GM12878 (cell line): ENCODE measurements at regions not wholly inside any gene's neighbourhood (a gene's known extent, or its start where the extent isn't known, plus 50 kb on each side); places are given as distances from the start of the nearest gene placed in this dataset.

ENCODE experiments used
- ATAC-seq: fragments of 200-7000 bp; cut with Tn5 transposase; 3 replicates; pipeline ENCODE4 v1.9.1; 2020; ENCODE audit warnings: mild to moderate bottlenecking, moderate library complexity
- BruUV-seq: library from RNA; stranded (reverse); fragments of 400-500 nt; replicated peaks from 2 replicates; lab custom pipeline; 2021; lab: Mats Ljungman, UMichigan
- CTCF ChIA-PET: fragments of 300-600 bp; sonication (Branson Sonifier 250); formaldehyde crosslinking; extraction: SDS; loops from one replicate; lab custom pipeline; 2021; ENCODE audit warnings: inconsistent platforms; lab: Yijun Ruan, JAX
- POLR2A ChIA-PET: fragments of 350-600 bp; formaldehyde crosslinking; extraction: SDS; loops from one replicate; lab custom pipeline; 2021; ENCODE audit warnings: inconsistent platforms; lab: Charles Lee
- RAD21 ChIA-PET: fragments of 300-600 bp; sonication (Branson Sonifier 250); formaldehyde crosslinking; loops from one replicate; lab custom pipeline; 2023; ENCODE audit warnings: antibody characterized with exemption; ENCODE audit not compliant: unreplicated experiment; lab: Charles Lee
- SMC1A ChIA-PET: fragments of 300-600 bp; sonication (Branson Sonifier 250); formaldehyde crosslinking; loops from one replicate; lab custom pipeline; 2023; ENCODE audit not compliant: unreplicated experiment, uncharacterized antibody; lab: Charles Lee
- DNase-seq: peaks from one replicate; pipeline ENCODE4 v3.0.0-alpha.2; 2011; ENCODE audit warnings: low read depth, low spot score
- FAIRE-seq: peaks from 3 replicates; lab custom pipeline; 2011; peaks lifted over from hg19 to GRCh38; lab: Jason Lieb, UNC
- H2AFZ ChIP-seq: 2 replicates; pipeline ENCODE4 v1.6.0; 2011; ENCODE audit warnings: low read depth, low read length, control low read depth; ENCODE audit not compliant: control insufficient read depth
- H3K27ac ChIP-seq: 2 replicates; pipeline ENCODE4 v1.5.1; 2011; ENCODE audit warnings: control low read depth; ENCODE audit not compliant: control insufficient read depth, insufficient read depth
- H3K27me3 ChIP-seq, 2 experiments: replicated peaks in 1 of 2; 2 replicates each; pipeline versions ENCODE4 v1.6.0 to v1.6.1; 2011; ENCODE audit warnings: low read length in 1 of 2; ENCODE audit not compliant: control insufficient read depth in 2 of 2, insufficient read depth in 2 of 2
- H3K36me3 ChIP-seq, 2 experiments: 2 replicates each; pipeline ENCODE4 v1.5.1; 2011; ENCODE audit warnings: low read length in 1 of 2; ENCODE audit not compliant: control insufficient read depth in 2 of 2, insufficient read depth in 2 of 2
- H3K4me1 ChIP-seq: 2 replicates; pipeline ENCODE4 v1.6.1; 2011; ENCODE audit warnings: mild to moderate bottlenecking, low read length, moderate library complexity, mixed read lengths; ENCODE audit not compliant: control insufficient read depth, insufficient read depth
- H3K4me2 ChIP-seq: 2 replicates; pipeline ENCODE4 v1.6.0; 2011; ENCODE audit warnings: control low read depth; ENCODE audit not compliant: control insufficient read depth, insufficient read depth
- H3K4me3 ChIP-seq: fragments of 200-600 bp; sonication (generic); 2 replicates; pipeline ENCODE4 v1.5.1; 2016
- H3K79me2 ChIP-seq: 2 replicates; pipeline ENCODE4 v1.6.0; 2011; ENCODE audit warnings: low read length; ENCODE audit not compliant: control insufficient read depth, insufficient read depth
- H3K9ac ChIP-seq: 2 replicates; pipeline ENCODE4 v1.8.0; 2011; ENCODE audit warnings: low read length, control low read depth, mixed read lengths; ENCODE audit not compliant: control insufficient read depth, insufficient read depth
- H3K9me3 ChIP-seq: replicated peaks from 3 replicates; pipeline ENCODE4 v1.5.1; 2011; ENCODE audit warnings: mild to moderate bottlenecking, low read length; ENCODE audit not compliant: control insufficient read depth, insufficient read depth
- H4K20me1 ChIP-seq: 2 replicates; pipeline ENCODE4 v1.6.0; 2011; ENCODE audit not compliant: control insufficient read depth, insufficient read depth
- BACH1 ChIP-seq: fragments of 450-650 bp; IDR thresholded peaks from 2 replicates; pipeline ENCODE4 v1.6.1; 2017; ENCODE audit warnings: mild to moderate bottlenecking, borderline replicate concordance
- CBX3 ChIP-seq: fragments of 200-600 bp; sonication (generic); IDR thresholded peaks from 2 replicates; pipeline ENCODE4 v1.6.1; 2016; ENCODE audit warnings: low read depth, borderline replicate concordance
- HCFC1 ChIP-seq: fragments of 150-350 bp; IDR thresholded peaks from 2 replicates; pipeline ENCODE4 v1.6.1; 2014; ENCODE audit warnings: low read length
- HDGF ChIP-seq: fragments of 450-650 bp; IDR thresholded peaks from 2 replicates; pipeline ENCODE4 v1.6.1; 2016; ENCODE audit warnings: antibody characterized with exemption
- KLF5 ChIP-seq: fragments of 450-650 bp; IDR thresholded peaks from 2 replicates; pipeline ENCODE4 v1.6.1; 2014; ENCODE audit warnings: mild to moderate bottlenecking; ENCODE audit not compliant: partially characterized antibody
- NFXL1 ChIP-seq: fragments of 450-650 bp; IDR thresholded peaks from 2 replicates; pipeline ENCODE4 v1.6.1; 2017; ENCODE audit warnings: antibody characterized with exemption, mild to moderate bottlenecking, borderline replicate concordance
- NRF1 ChIP-seq: conservative IDR thresholded peaks from 2 replicates; pipeline ENCODE4 v1.6.1; 2011; ENCODE audit warnings: mild to moderate bottlenecking, low read depth, low read length, improper control_type of control experiment
- RELA ChIP-seq: fragments of 450-650 bp; IDR thresholded peaks from 2 replicates; pipeline ENCODE4 v1.8.0; 2014; ENCODE audit warnings: borderline replicate concordance; ENCODE audit not compliant: partially characterized antibody
- SP1 ChIP-seq: IDR thresholded peaks from one replicate; pipeline ENCODE4 v1.6.1; 2011; ENCODE audit warnings: low read depth, low read length
- SREBF2 ChIP-seq: IDR thresholded peaks from 2 replicates; pipeline ENCODE4 v1.6.1; 2012; ENCODE audit warnings: mild to moderate bottlenecking, low read length
- SUPT20H ChIP-seq: IDR thresholded peaks from 2 replicates; pipeline ENCODE4 v1.6.1; 2011; ENCODE audit warnings: low read depth, mild to moderate bottlenecking, low read length, moderate library complexity, borderline replicate concordance; ENCODE audit not compliant: control insufficient read depth
- ZNF622 ChIP-seq: fragments of 450-650 bp; IDR thresholded peaks from 2 replicates; pipeline ENCODE4 v1.6.1; 2017; ENCODE audit warnings: mild to moderate bottlenecking, inconsistent platforms
- WGBS: methylation state at CpG from one replicate; pipeline ENCODE4 v1.1.6; 2016; ENCODE audit warnings: low lambda C conversion rate; ENCODE audit not compliant: insufficient replicate concordance, insufficient coverage; ENCODE audit errors: missing lambda C conversion rate; 5-methylcytosine and 5-hydroxymethylcytosine counted together
- in situ Hi-C: fragments of 300-500 bp; cut with MboI; formaldehyde crosslinking; loops from 9 replicates; pipeline ENCODE4 v1.14.3; 2018; ENCODE audit warnings: mixed read lengths
- intact Hi-C: fragments of 100-400 bp; cut with micrococcal nuclease; formaldehyde crosslinking; loops from one replicate; pipeline ENCODE4 v1.14.2; 2022; ENCODE audit not compliant: unreplicated experiment
- TF ChIP-seq, protein P1 (sequence below): IDR thresholded peaks from 2 replicates; pipeline ENCODE4 v1.6.1; 2012; ENCODE audit warnings: low read depth, low read length, improper control_type of control experiment
- TF ChIP-seq, protein P2 (sequence below): fragments of 450-650 bp; IDR thresholded peaks from 2 replicates; pipeline ENCODE4 v1.6.1; 2017; ENCODE audit warnings: antibody characterized with exemption, mild to moderate bottlenecking, moderate library complexity

DNA sequence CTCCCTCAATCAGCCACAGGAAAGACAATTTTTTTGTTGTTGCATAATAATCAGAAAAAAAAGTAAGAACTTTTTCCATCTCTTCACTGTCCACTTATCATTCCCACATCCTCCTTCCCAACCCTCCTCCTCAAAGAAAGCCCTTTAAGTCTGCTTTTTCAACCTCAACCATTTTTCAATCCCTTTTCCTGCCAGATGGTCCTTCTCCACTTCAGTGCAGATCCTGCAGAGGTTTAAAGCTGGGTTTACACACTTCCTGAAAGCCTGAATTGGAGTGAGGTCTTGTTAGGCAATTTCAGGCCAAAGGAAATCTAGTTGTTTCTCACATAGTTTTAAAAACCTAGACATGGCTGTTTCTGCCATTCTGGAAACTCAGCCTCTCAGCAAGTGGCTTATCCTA lies 78.3 kb downstream of the RPL27A start:
- H2AFZ ChIP-seq, result no peak overlapping the region
- ChIA-PET RAD21 (no interaction called here), CTCF (interaction anchor here (1.0 kb wide), 1 partner anchor 11 kb away, joined by 3 read pairs; no protein-coding TSS in a partner anchor), POLR2A (no interaction called here), SMC1A (interaction anchor here (0.9 kb wide), 1 partner anchor 283 kb away, joined by 3 read pairs; no protein-coding TSS in a partner anchor)
- DNase-seq (no peak), ATAC-seq (no peak), FAIRE-seq (no peak)
- no peak overlapping the region for H3K27ac ChIP-seq
- no peaks in the 10 kb centered on the region for H4K20me1 ChIP-seq
- H3K4me2 ChIP-seq, result no peak overlapping the region
- H3K4me3 ChIP-seq, result no peak overlapping the region
- H3K4me1 ChIP-seq, result no peaks in the 10 kb centered on the region
- H3K27me3 ChIP-seq, result no peaks in the 10 kb centered on the region; a peak in 1 of 4 replicates
- no peaks in the 10 kb centered on the region for H3K9me3 ChIP-seq
- in situ Hi-C loops (no loop called here), intact Hi-C loops (no loop called here)
- TF ChIP-seq HDGF (no peak), NRF1 (no peak), NFXL1 (no peak), SUPT20H (no peak), SP1 (no peak)
- no peaks in the 10 kb centered on the region for H3K36me3 ChIP-seq
- H3K9ac ChIP-seq, result no peak overlapping the region
- no TSS peak for BruUV-seq
- H3K79me2 ChIP-seq, result no peaks in the 10 kb centered on the region

DNA sequence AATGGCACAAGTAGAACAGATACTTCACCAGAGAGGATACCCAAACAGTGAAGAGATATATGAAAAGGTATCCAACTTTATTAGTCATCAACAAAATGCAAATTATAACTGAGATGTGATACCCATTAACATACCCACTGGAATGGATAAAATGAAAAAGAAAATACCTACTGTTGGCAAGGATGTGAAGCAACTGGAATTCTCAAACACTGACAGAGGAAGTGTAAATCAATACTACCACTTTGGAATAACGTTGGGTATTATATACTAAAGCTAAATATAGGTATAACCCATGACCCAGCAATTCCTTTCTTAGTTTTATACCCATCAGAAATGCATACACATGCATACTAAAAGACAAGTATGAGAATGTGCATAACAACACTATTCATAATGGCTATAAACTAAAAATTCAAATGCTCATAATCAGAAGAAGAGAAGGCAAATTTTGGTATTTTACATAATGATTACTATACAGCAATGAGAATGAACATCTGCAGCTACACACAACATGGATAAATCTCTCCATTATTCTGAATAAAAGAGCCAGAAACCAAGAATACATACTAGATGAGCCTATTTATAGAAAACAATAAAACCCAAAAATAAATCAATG lies 80.6 kb downstream of the RPL27A start:
- H3K27ac ChIP-seq, result no peak overlapping the region
- no peaks in the 10 kb centered on the region for H4K20me1 ChIP-seq
- ATAC-seq (no peak), DNase-seq (no peak), FAIRE-seq (no peak)
- ChIA-PET CTCF (interaction anchor here (1.1 kb wide), 1 partner anchor 195 kb away, joined by 3 read pairs; no protein-coding TSS in a partner anchor), SMC1A (no interaction called here), RAD21 (no interaction called here), POLR2A (no interaction called here)
- H3K36me3 ChIP-seq, result no peaks in the 10 kb centered on the region
- no peak overlapping the region for H3K4me3 ChIP-seq
- no peaks in the 10 kb centered on the region for H3K79me2 ChIP-seq
- H3K9me3 ChIP-seq, result no peaks in the 10 kb centered on the region
- H3K4me2 ChIP-seq, result no peak overlapping the region
- no peaks in the 10 kb centered on the region for H3K4me1 ChIP-seq
- H3K9ac ChIP-seq, result no peak overlapping the region
- no TSS peak for BruUV-seq
- WGBS, result 0% methylated on average over 1 of the region's 1 CpG
- in situ Hi-C loops, result no loop called here
- intact Hi-C loops, result no loop called here
- no peaks in the 10 kb centered on the region; a peak in 1 of 4 replicates for H3K27me3 ChIP-seq
- H2AFZ ChIP-seq, result no peak overlapping the region
- TF ChIP-seq CBX3, result no peak
- no peak for TF ChIP-seq KLF5
- no peak for TF ChIP-seq HCFC1
- TF ChIP-seq RELA, result no peak
- TF ChIP-seq, protein P1, sequence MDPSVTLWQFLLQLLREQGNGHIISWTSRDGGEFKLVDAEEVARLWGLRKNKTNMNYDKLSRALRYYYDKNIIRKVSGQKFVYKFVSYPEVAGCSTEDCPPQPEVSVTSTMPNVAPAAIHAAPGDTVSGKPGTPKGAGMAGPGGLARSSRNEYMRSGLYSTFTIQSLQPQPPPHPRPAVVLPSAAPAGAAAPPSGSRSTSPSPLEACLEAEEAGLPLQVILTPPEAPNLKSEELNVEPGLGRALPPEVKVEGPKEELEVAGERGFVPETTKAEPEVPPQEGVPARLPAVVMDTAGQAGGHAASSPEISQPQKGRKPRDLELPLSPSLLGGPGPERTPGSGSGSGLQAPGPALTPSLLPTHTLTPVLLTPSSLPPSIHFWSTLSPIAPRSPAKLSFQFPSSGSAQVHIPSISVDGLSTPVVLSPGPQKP, result no peak
- TF ChIP-seq, protein P2, sequence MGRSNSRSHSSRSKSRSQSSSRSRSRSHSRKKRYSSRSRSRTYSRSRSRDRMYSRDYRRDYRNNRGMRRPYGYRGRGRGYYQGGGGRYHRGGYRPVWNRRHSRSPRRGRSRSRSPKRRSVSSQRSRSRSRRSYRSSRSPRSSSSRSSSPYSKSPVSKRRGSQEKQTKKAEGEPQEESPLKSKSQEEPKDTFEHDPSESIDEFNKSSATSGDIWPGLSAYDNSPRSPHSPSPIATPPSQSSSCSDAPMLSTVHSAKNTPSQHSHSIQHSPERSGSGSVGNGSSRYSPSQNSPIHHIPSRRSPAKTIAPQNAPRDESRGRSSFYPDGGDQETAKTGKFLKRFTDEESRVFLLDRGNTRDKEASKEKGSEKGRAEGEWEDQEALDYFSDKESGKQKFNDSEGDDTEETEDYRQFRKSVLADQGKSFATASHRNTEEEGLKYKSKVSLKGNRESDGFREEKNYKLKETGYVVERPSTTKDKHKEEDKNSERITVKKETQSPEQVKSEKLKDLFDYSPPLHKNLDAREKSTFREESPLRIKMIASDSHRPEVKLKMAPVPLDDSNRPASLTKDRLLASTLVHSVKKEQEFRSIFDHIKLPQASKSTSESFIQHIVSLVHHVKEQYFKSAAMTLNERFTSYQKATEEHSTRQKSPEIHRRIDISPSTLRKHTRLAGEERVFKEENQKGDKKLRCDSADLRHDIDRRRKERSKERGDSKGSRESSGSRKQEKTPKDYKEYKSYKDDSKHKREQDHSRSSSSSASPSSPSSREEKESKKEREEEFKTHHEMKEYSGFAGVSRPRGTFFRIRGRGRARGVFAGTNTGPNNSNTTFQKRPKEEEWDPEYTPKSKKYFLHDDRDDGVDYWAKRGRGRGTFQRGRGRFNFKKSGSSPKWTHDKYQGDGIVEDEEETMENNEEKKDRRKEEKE, result no peak
- TF ChIP-seq BACH1, result no peak
- no peak for TF ChIP-seq ZNF622
- TF ChIP-seq SREBF2, result no peak
